Keratinocyte (primary cell): ENCODE measurements at regions not wholly inside any gene's neighbourhood (a gene's known extent, or its start where the extent isn't known, plus 50 kb on each side); places are given as distances from the start of the nearest gene placed in this dataset.
"Not testable (repeated sequence)": the region's sequence is repeated elsewhere in the genome, so short reads cannot be mapped to it uniquely, and the experiment has no call there.

Experiments
- DNase-seq: peaks from one replicate; pipeline ENCODE4 v3.0.0-alpha.2; 2011; ENCODE audit warnings: low read depth, missing footprints, low spot score
- FAIRE-seq: peaks from 2 replicates; lab custom pipeline; 2011; peaks lifted over from hg19 to GRCh38; lab: Jason Lieb, UNC
- H2AFZ ChIP-seq: 2 replicates; pipeline ENCODE4 v1.6.0; 2012; ENCODE audit warnings: low read length, control low read depth, inconsistent platforms; ENCODE audit not compliant: control insufficient read depth
- H3K27ac ChIP-seq: 2 replicates; pipeline ENCODE4 v1.5.1; 2011; ENCODE audit warnings: low read length; ENCODE audit not compliant: control insufficient read depth, insufficient read depth
- H3K27me3 ChIP-seq: 3 replicates; pipeline ENCODE4 v1.6.0; 2011; ENCODE audit warnings: low read length; ENCODE audit not compliant: control insufficient read depth, insufficient read depth; ENCODE audit errors: extremely low read depth
- H3K36me3 ChIP-seq, 2 experiments: 2 replicates in 1 of 2; 3 replicates in 1 of 2; pipeline ENCODE4 v1.5.1; 2011; ENCODE audit warnings: low read length in 2 of 2, mild to moderate bottlenecking in 1 of 2; ENCODE audit not compliant: control insufficient read depth in 2 of 2, insufficient read depth in 2 of 2; ENCODE audit errors: extremely low read depth in 1 of 2
- H3K4me1 ChIP-seq: 3 replicates; pipeline ENCODE4 v1.5.1; 2011; ENCODE audit warnings: low read length; ENCODE audit not compliant: control insufficient read depth, insufficient read depth; ENCODE audit errors: extremely low read depth
- H3K4me2 ChIP-seq: 3 replicates; pipeline ENCODE4 v1.6.0; 2011; ENCODE audit warnings: low read depth, low read length; ENCODE audit not compliant: control insufficient read depth, insufficient read depth; ENCODE audit errors: extremely low read depth
- H3K4me3 ChIP-seq, 3 experiments: fragments of 200-600 bp in 1 of 3; sonication (generic) in 1 of 3; 2 replicates in 2 of 3; 3 replicates in 1 of 3; pipeline ENCODE4 v1.5.1; 2011 to 2016; ENCODE audit warnings: low read length in 3 of 3, mild to moderate bottlenecking in 3 of 3, control low read depth in 2 of 3, inconsistent platforms in 1 of 3, low read depth in 1 of 3, mixed read lengths in 1 of 3, mixed run types in 1 of 3, moderate library complexity in 1 of 3; ENCODE audit not compliant: control insufficient read depth in 2 of 3, insufficient read depth in 2 of 3; ENCODE audit errors: extremely low read depth in 1 of 3
- H3K79me2 ChIP-seq: 2 replicates; pipeline ENCODE4 v1.6.0; 2012; ENCODE audit warnings: low read length; ENCODE audit not compliant: control insufficient read depth, insufficient read depth
- H3K9ac ChIP-seq: 3 replicates; pipeline ENCODE4 v1.6.0; 2011; ENCODE audit warnings: low read length; ENCODE audit not compliant: control insufficient read depth, insufficient read depth; ENCODE audit errors: extremely low read depth
- H3K9me1 ChIP-seq: 3 replicates; pipeline ENCODE4 v1.6.0; 2011; ENCODE audit warnings: low read length; ENCODE audit not compliant: control insufficient read depth, insufficient read depth; ENCODE audit errors: extremely low read depth
- H3K9me3 ChIP-seq: 2 replicates; pipeline ENCODE4 v1.5.1; 2012; ENCODE audit warnings: low read depth, low read length; ENCODE audit not compliant: control insufficient read depth
- H4K20me1 ChIP-seq: 3 replicates; pipeline ENCODE4 v1.6.0; 2011; ENCODE audit warnings: low read length; ENCODE audit not compliant: control insufficient read depth, insufficient read depth; ENCODE audit errors: extremely low read depth
- CTCF ChIP-seq, 3 experiments: IDR thresholded peaks in 1 of 3; conservative IDR thresholded peaks in 1 of 3; optimal IDR thresholded peaks in 1 of 3; 2 replicates in 2 of 3; 3 replicates in 1 of 3; pipeline versions ENCODE3 to v1.5.1; 2011; ENCODE audit warnings: low read length in 3 of 3, mild to moderate bottlenecking in 3 of 3, moderate library complexity in 2 of 3, control low read depth in 1 of 3, inconsistent platforms in 1 of 3; ENCODE audit not compliant: insufficient read depth in 2 of 3; ENCODE audit errors: extremely low read depth in 1 of 3
- EZH2 ChIP-seq: IDR thresholded peaks from one replicate; pipeline ENCODE4 v1.6.1; 2012; ENCODE audit warnings: inconsistent platforms, mild to moderate bottlenecking, low read length, moderate library complexity
- dilution Hi-C: fragments of 300-500 bp; cut with MboI; formaldehyde crosslinking; loops from one replicate; pipeline ENCODE4 v1.7.0; 2020; ENCODE audit warnings: low sequenced_read_pairs; ENCODE audit not compliant: extremely low pct_ligation_motif_present

- H3K36me3 ChIP-seq: no peaks in the 10 kb centered on the region
- TF ChIP-seq CTCF (optimal IDR thresholded peaks at IDR 0.05 in 1 of 3, IDR thresholded peaks at IDR 0.05 in 1 of 3, conservative IDR thresholded peaks at IDR 0.05 in 1 of 3; ENCODE audit: extremely low read depth in 1 of 3, insufficient read depth in 2 of 3, low read length in 3 of 3) (no peak), EZH2 (no peak)
- DNase-seq: no peak
- no peak overlapping the region for H3K27ac ChIP-seq
- H3K9ac ChIP-seq: no peak overlapping the region
- no peak overlapping the region for H2AFZ ChIP-seq
- H4K20me1 ChIP-seq: no peaks in the 10 kb centered on the region
- H3K79me2 ChIP-seq: no peaks in the 10 kb centered on the region
- no peak overlapping the region for H3K4me3 ChIP-seq
- no peak overlapping the region for H3K4me2 ChIP-seq
- no peaks in the 10 kb centered on the region for H3K9me1 ChIP-seq
- FAIRE-seq: no peak
- no peaks in the 10 kb centered on the region for H3K9me3 ChIP-seq
- H3K4me1 ChIP-seq: no peaks in the 10 kb centered on the region
- dilution Hi-C loops: no loop called here
- no peaks in the 10 kb centered on the region for H3K27me3 ChIP-seq
These were observed 51.6 kb upstream of the POMP start for GRCh38 chr13:28607187-28607955.

- no peaks in the 10 kb centered on the region for H3K27me3 ChIP-seq
- TF ChIP-seq EZH2: no peak
- TF ChIP-seq CTCF (optimal IDR thresholded peaks at IDR 0.05 in 1 of 3, IDR thresholded peaks at IDR 0.05 in 1 of 3, conservative IDR thresholded peaks at IDR 0.05 in 1 of 3; ENCODE audit: extremely low read depth in 1 of 3, insufficient read depth in 2 of 3, low read length in 3 of 3): no peak
- DNase-seq: no peak
- no peak overlapping the region for H3K4me3 ChIP-seq
- no peaks in the 10 kb centered on the region for H3K9me3 ChIP-seq
- dilution Hi-C loops: no loop called here
- no peak overlapping the region for H3K27ac ChIP-seq
- no peaks in the 10 kb centered on the region for H3K4me1 ChIP-seq
- FAIRE-seq: no peak
- no peaks in the 10 kb centered on the region for H4K20me1 ChIP-seq
- no peak overlapping the region for H3K9ac ChIP-seq
- no peak overlapping the region for H2AFZ ChIP-seq
- H3K36me3 ChIP-seq: no peaks in the 10 kb centered on the region
- no peaks in the 10 kb centered on the region for H3K9me1 ChIP-seq
- no peaks in the 10 kb centered on the region for H3K79me2 ChIP-seq
- H3K4me2 ChIP-seq: no peak overlapping the region
These were observed 52.5 kb upstream of the POMP start for GRCh38 chr13:28606466-28606865.

- H3K36me3 ChIP-seq, DNase-seq, H3K9me3 ChIP-seq, FAIRE-seq, H3K27ac ChIP-seq, H4K20me1 ChIP-seq, H3K9me1 ChIP-seq, H3K27me3 ChIP-seq, H3K4me3 ChIP-seq, H3K9ac ChIP-seq, H3K4me2 ChIP-seq, H3K79me2 ChIP-seq, dilution Hi-C loops, H3K4me1 ChIP-seq, H2AFZ ChIP-seq: not testable (repeated sequence)
These were observed 53.8 kb upstream of the POMP start for GRCh38 chr13:28605147-28605546.
